Hepatocyte (in vitro differentiated cells): ENCODE measurements at regions not wholly inside any gene's neighbourhood (a gene's known extent, or its start where the extent isn't known, plus 50 kb on each side); places are given as distances from the start of the nearest gene placed in this dataset.

Experiments used
- DNase-seq: peaks from one replicate; pipeline ENCODE4 v3.0.0-alpha.2; 2016; ENCODE audit warnings: low spot score
- H2AFZ ChIP-seq: fragments of 200-600 bp; sonication (generic); 2 replicates; pipeline ENCODE4 v1.6.0; 2016; ENCODE audit warnings: antibody characterized with exemption, mild to moderate bottlenecking
- H3K27ac ChIP-seq: fragments of 200-600 bp; sonication (generic); 2 replicates; pipeline ENCODE4 v1.5.1; 2016; ENCODE audit warnings: mild to moderate bottlenecking
- H3K27me3 ChIP-seq: fragments of 200-600 bp; sonication (generic); 2 replicates; pipeline ENCODE4 v1.6.1; 2016
- H3K36me3 ChIP-seq: fragments of 200-600 bp; sonication (generic); replicated peaks from 2 replicates; pipeline ENCODE4 v1.5.1; 2016; ENCODE audit warnings: low read depth; ENCODE audit not compliant: insufficient read depth
- H3K4me1 ChIP-seq: fragments of 200-600 bp; sonication (generic); 2 replicates; pipeline ENCODE4 v1.5.1; 2016; ENCODE audit warnings: mild to moderate bottlenecking, moderate library complexity; ENCODE audit not compliant: insufficient read depth
- H3K4me2 ChIP-seq: fragments of 200-600 bp; sonication (generic); 2 replicates; pipeline ENCODE4 v1.6.0; 2016
- H3K4me3 ChIP-seq: fragments of 200-600 bp; sonication (generic); 2 replicates; pipeline ENCODE4 v1.5.1; 2016; ENCODE audit warnings: mild to moderate bottlenecking
- H3K79me2 ChIP-seq: fragments of 200-600 bp; sonication (generic); 2 replicates; pipeline ENCODE4 v1.6.0; 2017; ENCODE audit warnings: mild to moderate bottlenecking
- H3K9me2 ChIP-seq: fragments of 200-600 bp; sonication (generic); replicated peaks from 2 replicates; pipeline ENCODE4 v1.6.0; 2017; ENCODE audit warnings: mild to moderate bottlenecking; ENCODE audit not compliant: insufficient read depth
- H3K9me3 ChIP-seq: fragments of 200-600 bp; sonication (generic); 2 replicates; pipeline ENCODE4 v1.5.1; 2016; ENCODE audit warnings: low read depth, mild to moderate bottlenecking
- H4K20me1 ChIP-seq: fragments of 200-600 bp; sonication (generic); 2 replicates; pipeline ENCODE4 v1.6.0; 2016; ENCODE audit warnings: mild to moderate bottlenecking; ENCODE audit not compliant: insufficient read depth, poor library complexity, severe bottlenecking
- CTCF ChIP-seq: fragments of 200-600 bp; sonication (generic); IDR thresholded peaks from 2 replicates; pipeline ENCODE4 v1.5.1; 2016; ENCODE audit warnings: antibody characterized with exemption, mild to moderate bottlenecking; ENCODE audit not compliant: poor library complexity
- EZH2 ChIP-seq: fragments of 200-600 bp; sonication (generic); IDR thresholded peaks from 2 replicates; pipeline ENCODE4 v1.6.1; 2016; ENCODE audit warnings: antibody characterized with exemption, mild to moderate bottlenecking, borderline replicate concordance
- EZH2phosphoT487 ChIP-seq: fragments of 200-600 bp; sonication (generic); IDR thresholded peaks from one replicate; pipeline ENCODE4 v1.6.1; 2018; ENCODE audit warnings: antibody characterized with exemption, mild to moderate bottlenecking, low read depth, moderate library complexity; ENCODE audit not compliant: unreplicated experiment, severe bottlenecking
- WGBS: methylation state at CpG from one replicate; pipeline ENCODE4 v1.1.6; 2016; ENCODE audit warnings: low lambda C conversion rate; ENCODE audit errors: missing lambda C conversion rate; 5-methylcytosine and 5-hydroxymethylcytosine counted together

- Histone ChIP-seq H3K9me2 (no peaks in the 10 kb centered on the region), H3K27ac (no peak overlapping the region), H3K36me3 (no peaks in the 10 kb centered on the region), H3K79me2 (no peaks in the 10 kb centered on the region), H3K4me3 (no peak overlapping the region), H3K9me3 (no peaks in the 10 kb centered on the region), H2AFZ (no peak overlapping the region), H3K4me2 (no peak overlapping the region), H3K4me1 (no peaks in the 10 kb centered on the region), H3K27me3 (peaks cover 22% of the 10 kb centered on the region), H4K20me1 (no peaks in the 10 kb centered on the region)
- 78% methylated on average over 1 of the region's 1 CpG for WGBS
- no peak for DNase-seq
- no peak for TF ChIP-seq EZH2phosphoT487
- TF ChIP-seq EZH2: no peak
- TF ChIP-seq CTCF: no peak
Observed at GRCh38 chr6:18672852-18673251, 285.7 kb downstream of the RNF144B start.

- H3K4me1 ChIP-seq: no peaks in the 10 kb centered on the region
- H3K36me3 ChIP-seq: no peaks in the 10 kb centered on the region
- no peak overlapping the region for H3K4me2 ChIP-seq
- no peak overlapping the region for H2AFZ ChIP-seq
- H3K27me3 ChIP-seq: peaks cover 22% of the 10 kb centered on the region
- no peak for DNase-seq
- no peak overlapping the region for H3K27ac ChIP-seq
- H3K4me3 ChIP-seq: no peak overlapping the region
- no peaks in the 10 kb centered on the region for H4K20me1 ChIP-seq
- H3K79me2 ChIP-seq: no peaks in the 10 kb centered on the region
- no peaks in the 10 kb centered on the region for H3K9me2 ChIP-seq
- no peak for TF ChIP-seq EZH2phosphoT487
- no peaks in the 10 kb centered on the region for H3K9me3 ChIP-seq
Observed at GRCh38 chr6:18674346-18674745, 287.2 kb downstream of the RNF144B start.

- Histone ChIP-seq H4K20me1 (no peaks in the 10 kb centered on the region), H3K79me2 (no peaks in the 10 kb centered on the region)
- WGBS: 50% methylated on average over 2 of the region's 2 CpGs
Observed at GRCh38 chr6:18675881-18676280, 288.7 kb downstream of the RNF144B start.

GRCh38 chr6:18676548-18676947 is 289.4 kb downstream of the RNF144B start:
- H3K9me2 ChIP-seq: no peaks in the 10 kb centered on the region
- H3K79me2 ChIP-seq: no peaks in the 10 kb centered on the region
- H3K4me3 ChIP-seq: no peak overlapping the region
- H3K27me3 ChIP-seq: peaks cover 19% of the 10 kb centered on the region
- TF ChIP-seq CTCF (no peak), EZH2phosphoT487 (no peak), EZH2 (no peak)
- no peaks in the 10 kb centered on the region for H3K36me3 ChIP-seq
- no peak for DNase-seq
- no peaks in the 10 kb centered on the region for H3K9me3 ChIP-seq
- WGBS: 93% methylated on average over 7 of the region's 7 CpGs
- H3K27ac ChIP-seq: no peak overlapping the region
- H2AFZ ChIP-seq: no peak overlapping the region
- H3K4me1 ChIP-seq: no peaks in the 10 kb centered on the region
- no peak overlapping the region for H3K4me2 ChIP-seq
- H4K20me1 ChIP-seq: no peaks in the 10 kb centered on the region

More at GRCh38 chr6:18675881-18676280, 288.7 kb downstream of the RNF144B start:
- Histone ChIP-seq H3K36me3 (no peaks in the 10 kb centered on the region), H2AFZ (no peak overlapping the region), H3K4me3 (no peak overlapping the region), H3K4me1 (no peaks in the 10 kb centered on the region), H3K9me2 (no peaks in the 10 kb centered on the region), H3K4me2 (no peak overlapping the region), H3K9me3 (no peaks in the 10 kb centered on the region), H3K27me3 (peaks cover 22% of the 10 kb centered on the region), H3K27ac (no peak overlapping the region)
- TF ChIP-seq EZH2phosphoT487: no peak
- TF ChIP-seq EZH2: no peak
- no peak for TF ChIP-seq CTCF
- DNase-seq: no peak
